GM19043 (cell line): ENCODE measurements at regions not wholly inside any gene's neighbourhood (a gene's known extent, or its start where the extent isn't known, plus 50 kb on each side); places are given as distances from the start of the nearest gene placed in this dataset.

Experiments used
- ATAC-seq: cut with Tn5 transposase; IDR thresholded peaks from one replicate; pipeline ENCODE4 v1.9.1; 2021; ENCODE audit warnings: low read depth; ENCODE audit not compliant: unreplicated experiment

DNA sequence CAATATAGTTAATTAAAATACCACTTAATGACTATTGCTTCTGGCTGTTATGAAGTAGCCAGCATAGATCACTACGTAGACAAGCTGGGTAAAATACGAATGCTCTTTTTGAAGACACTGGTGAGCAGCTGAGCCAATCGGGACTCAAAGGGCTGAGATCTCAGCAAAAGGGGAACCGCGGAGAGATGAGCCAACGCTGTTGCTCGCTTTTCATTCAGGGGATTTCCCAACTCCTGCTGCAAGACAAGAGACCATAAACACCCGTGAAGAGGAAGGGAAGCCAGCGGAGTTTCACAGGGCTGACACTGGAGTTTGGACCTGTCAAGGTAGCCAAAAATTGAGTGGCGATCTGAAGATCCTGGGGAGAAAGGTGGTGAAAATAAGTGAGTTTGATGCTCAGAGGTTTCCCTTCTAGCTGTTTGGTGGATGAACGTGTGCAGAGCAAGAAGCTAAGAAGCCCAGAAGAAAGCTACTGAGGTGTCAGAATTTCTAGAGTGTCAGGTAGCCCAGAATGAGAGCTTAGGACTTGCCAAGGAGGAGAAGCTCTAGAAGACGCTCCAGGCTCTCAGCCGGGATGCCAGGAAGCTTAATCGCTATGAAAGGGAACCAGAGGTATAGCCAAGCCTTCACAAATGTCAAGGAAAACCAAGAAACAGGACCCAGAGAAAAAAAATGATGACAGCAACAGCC, 79.6 kb upstream of the RNU6ATAC start:
- ATAC-seq, result no peak

DNA sequence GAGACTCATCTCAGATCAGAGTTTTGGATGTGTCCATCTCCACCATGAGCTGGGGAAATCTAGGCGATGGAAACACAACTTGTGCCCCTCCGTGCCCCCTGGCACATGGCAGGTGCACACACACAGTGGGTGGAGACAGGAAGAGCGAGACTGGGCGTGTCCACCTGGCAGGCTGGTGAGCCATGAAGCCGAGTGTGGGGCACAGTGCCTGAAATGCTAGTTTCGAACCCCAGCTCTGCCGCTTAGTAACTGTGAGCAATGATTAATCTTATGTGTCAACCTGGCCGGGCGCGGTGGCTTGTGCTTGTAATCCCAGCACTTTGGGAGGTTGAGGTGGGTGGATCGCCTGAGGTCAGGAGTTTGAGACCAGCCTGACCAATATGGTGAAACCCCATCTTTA, 80.8 kb upstream of the RNU6ATAC start:
- ATAC-seq, result no peak

DNA sequence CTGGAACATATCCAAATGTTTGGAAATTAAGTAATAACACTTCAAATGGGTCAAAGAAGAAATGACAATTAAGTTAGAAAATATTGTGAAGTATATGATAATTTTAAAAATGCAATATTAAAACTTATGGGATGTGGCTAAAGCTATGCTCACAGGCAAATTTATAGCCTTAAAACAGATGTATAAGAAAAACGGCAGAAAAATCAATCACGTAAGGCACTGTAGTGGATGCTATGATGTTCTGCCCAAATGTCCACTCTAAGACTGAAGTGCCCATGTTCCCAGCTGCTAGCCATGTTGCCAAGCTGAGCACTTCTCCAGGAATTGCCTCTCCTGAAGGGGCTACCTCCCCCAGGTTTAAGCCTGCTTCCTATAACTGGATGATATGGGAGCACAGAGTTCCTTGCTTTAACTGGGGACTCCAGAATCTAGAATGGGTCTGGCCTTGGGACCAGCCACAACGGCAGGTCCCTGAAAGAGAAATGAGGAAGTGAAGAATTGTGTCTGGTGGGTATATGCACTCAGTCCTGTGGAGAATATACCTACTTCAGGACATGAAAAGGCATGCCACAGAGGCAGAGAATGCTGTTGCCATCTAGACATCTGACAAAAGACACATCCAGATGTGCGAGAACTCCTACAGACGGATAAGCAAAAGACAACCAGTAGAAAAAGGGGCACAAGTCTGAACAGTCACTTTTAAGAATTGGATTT, 78.2 kb upstream of the RXRA start:
- ATAC-seq, result no peak

DNA sequence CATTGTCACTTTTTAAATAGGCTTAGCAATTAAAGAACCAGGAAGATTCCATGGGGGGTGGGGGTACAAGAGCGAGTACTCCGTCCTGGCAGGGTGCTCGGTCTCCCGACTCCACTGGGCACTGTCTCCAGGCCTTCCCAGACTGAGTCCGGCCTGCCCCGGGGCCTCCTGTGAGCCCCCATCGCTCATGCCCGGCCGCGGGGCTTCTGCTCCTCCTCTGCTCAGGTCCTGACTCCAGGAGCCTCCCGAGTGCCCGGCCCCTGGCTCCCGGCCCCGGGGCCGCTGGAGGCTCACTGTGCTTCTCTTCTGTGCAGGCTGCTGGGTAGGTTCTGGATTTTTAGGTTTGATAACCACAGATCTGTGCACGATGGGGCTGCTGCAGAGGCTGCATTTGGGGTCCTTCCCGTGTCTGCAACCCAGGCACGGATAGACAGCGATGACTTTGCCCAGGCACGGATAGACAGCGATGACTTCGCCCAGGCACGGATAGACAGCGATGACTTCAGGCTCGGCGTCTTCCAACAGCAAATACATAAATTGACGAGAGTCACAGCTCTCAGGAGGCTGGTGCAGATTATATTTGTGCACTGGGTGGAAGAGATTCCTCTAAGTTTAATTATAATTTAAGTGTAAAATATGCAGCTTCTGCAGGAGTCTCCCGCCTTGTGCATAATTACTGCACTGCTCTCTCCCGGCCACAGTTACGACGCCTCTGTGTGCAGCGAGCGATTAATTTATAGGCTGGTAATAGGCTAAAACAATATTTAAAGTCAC, 74.8 kb upstream of the RXRA start:
- no peak for ATAC-seq

DNA sequence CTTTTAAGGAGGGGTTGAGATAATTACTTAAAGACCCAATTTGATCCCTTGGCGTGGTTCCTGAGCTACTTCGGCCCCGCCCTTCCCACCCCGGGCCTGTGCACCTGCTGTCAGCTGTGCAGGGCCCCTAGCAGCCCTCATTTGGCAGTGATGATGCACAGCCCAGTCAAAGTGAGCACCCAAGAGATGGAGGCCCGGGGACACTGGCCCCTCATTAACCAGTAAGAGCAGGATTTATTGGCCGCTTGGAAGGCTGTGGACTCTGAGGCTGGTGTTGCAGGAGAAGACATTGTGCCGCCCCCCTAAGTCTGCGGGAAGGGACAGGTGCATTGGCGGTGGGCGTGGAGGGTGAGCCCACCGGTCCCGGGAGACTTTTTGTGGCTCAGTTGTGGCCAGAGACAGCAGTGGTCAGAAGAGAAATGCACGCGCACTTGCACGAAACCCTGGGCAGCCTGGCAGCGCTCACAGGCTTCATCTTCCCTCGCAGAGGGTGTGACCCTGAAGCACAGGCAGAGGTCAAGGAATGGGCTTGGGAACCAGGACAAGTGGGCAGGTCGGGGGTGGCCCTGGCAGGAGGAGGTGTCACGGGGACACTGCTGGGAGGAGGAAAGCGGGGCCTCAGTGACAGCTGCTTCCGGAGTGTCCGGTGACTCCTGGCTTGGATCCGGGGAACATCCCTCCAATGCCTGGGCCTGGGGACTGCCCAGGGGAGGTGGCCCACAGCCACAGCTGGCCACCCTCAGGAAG, 74.0 kb upstream of the RXRA start:
- no peak for ATAC-seq

DNA sequence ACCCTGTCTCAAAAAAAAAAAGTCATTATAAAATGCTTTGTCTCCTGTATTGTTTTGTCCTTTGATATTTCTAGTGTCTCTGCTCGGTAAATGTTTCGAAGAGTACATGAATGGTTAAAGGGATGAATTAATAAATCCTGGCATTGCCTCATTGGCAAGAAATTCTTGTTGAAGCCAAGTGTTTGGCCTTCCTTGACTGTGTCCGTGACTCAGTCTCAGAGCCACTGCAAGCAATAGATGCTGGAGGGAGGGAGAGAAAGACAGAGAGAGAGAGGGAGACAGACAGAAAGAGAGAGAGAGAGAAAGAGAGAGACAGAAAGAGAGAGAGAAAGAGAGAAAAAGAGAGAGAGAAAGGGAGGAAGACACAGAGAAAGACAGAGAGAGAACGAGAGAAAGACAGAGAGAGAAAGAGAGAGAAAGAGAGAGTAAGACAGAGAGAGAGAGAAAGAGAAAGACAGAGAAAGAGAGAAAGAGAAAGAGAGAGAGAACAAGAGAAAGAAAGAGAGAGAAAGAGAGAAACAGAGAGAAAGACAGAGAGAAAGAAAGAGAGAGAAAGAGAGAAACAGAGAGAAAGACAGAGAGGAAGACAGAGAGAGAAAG, 72.5 kb upstream of the RXRA start:
- ATAC-seq, result no peak

DNA sequence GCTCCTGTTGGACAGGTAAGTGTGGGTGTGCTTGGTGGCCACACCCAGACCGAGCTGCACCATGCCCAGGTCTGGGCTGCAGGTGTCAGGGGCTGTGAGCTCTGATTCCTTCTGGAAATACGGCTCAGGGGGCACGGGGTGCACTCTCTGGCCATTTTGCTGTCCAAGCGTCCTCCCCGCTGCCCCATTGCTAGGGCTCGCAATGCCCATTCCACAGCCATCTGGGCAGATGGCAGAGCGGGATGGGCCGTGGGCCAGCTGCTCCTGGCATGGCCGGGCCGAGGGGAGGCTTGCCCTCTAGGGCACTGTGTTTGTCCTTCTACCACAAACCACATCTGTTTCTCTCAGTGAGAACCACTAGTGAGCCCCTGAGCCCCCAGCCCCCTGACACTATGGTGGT, 67.9 kb upstream of the RXRA start:
- ATAC-seq, result no peak

DNA sequence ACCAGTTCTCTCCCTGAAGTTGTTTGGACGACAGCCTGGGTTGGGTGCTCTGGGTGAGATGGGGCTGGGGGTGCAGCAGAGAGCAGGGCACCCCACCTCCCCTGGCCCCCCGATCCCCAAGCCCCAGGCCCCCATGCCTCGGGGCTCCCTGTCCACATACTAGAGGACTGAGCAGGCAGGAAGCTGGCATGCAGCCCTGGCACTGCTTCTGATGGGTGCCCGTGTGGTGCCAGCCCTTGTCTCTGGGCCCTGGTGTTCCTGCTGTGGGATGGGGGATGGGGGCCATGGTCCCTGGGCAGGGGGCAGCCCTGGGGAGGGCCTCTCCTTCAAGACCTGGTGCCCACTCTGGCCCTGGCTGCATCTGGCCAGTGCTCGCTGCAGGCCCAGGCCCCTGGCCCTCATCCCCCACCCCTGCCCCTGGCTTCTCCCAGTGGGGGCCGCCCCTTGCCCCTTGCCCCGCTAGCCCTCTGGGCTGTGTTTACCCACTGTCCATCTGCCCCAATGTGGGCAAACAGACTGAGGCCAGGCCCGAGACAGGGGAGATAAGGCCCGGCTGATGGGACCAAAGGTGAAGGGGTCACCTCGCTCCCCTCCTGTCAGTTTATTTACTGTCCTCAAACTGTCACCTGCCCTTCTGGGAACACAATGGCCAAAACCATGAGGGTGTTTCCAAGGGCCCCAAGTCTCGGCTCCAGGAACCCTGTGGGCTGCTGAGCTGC, 67.3 kb upstream of the RXRA start:
- ATAC-seq, result no peak

DNA sequence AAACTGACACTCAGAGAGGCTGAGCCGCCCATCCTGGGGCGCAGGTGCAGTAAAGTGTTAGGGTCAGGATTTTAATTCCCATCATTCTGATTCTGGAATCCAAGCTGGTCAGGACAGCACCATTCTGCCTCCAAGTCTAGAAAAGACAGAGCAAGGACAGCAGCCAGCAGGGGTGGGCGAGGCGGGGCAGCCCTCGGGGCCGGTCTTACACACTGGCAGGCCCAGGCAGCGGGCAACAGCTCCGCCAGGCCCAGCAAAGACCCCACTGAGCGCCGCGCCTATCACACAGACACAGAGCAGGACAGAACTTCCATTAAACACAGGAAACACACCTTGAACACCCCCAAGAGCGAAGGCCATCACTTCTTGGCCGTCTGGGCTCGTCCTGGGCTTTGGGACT, 66.5 kb upstream of the RXRA start:
- ATAC-seq, result no peak

DNA sequence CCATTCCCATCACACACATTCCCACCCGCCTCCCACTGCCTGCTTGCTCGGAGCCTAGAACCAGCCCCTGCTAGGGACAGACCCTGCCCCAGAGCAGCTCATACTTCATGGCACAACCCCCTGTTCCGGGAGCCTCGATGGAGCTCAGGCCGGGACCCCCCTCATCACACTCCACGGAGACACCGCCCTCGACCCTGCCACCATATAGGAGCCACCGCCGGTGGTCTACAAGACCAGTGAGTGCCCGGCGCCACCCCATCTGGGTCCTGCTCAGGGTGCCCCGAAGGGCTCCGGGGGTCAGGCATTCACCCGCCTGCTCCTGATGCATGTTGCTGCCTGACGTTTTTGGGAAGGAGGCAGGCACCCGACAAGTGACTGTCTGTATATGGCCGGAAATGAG, 65.5 kb upstream of the RXRA start:
- no peak for ATAC-seq

DNA sequence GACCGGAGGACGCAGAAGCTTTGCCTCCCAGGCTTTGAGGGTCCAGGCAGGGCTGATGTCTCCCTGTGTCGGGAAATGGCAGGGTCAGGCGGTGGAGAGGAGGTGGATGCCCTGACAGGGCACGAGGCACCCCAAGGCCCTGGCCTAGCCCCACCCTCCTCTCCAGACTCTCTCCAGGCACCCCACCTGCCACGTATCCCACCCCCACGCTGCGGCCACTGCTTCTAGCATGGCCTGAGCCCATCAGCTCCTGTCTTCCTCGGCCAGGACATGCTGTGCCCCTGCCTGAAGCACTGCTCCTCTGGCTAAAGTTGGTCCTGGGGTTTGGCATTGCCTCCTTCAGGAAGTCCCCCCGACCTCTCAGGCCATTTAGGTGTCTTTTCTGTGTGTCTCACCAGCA, 64.2 kb upstream of the RXRA start:
- ATAC-seq, result no peak

DNA sequence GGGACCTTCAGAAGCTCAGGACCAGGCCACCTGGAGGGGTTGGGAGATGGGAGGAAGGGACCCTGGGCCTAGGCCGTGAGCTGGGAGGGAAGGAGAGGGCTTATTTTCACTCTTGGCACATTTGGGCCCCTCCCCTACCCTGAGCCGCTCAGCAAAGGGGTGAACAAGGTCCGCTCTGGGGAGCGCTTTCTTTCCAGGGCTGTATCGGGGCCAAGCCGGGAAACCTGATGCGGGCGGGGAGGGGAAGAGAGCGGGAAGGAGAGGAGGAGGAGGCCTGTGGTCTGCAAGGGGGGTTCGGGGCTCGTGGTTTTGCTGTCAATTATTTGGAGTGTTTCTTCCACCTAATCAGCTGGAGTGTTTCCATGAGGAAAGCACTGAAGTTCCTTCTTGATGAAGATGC, 62.7 kb upstream of the RXRA start:
- no peak for ATAC-seq

DNA sequence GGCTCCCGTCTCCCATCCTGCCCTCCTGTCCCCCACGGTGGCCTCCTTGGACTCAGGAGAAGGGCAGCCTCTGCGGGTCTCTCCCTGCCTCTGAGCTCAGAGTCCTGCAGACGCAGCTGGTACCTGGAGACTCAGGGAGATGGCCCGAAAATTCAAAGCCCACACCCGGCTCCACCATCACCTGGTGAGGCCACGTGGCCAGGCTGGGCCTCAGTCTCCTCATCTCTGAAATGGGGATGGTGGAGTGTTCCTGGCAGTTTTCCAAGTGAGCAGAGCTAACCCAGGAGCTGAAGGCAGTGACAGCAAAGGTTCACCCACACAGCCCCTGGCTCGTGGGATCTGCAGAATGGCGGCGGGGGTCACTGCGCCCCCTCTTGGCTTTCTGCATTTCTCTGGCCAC, 62.1 kb upstream of the RXRA start:
- ATAC-seq, result no peak

DNA sequence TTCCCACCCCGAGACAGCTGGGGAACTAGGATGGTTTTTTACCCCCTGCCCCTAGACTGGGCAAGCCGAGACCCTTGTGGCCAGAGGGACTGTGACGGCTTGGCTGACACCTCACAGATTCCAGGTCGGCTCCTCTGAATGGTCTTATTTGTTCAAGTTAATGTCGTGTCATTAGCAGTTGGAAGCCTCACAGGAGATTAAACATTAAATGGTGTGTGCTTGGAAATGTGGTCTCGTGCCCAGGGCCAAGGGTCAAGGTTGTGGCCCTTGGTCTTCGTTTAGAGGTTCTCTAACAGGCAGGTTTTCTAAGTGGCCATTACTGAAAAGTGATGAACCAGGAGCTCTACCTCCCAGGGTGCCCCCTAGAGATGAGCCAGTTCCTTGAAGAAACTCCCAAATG, 61.2 kb upstream of the RXRA start:
- ATAC-seq, result no peak

DNA sequence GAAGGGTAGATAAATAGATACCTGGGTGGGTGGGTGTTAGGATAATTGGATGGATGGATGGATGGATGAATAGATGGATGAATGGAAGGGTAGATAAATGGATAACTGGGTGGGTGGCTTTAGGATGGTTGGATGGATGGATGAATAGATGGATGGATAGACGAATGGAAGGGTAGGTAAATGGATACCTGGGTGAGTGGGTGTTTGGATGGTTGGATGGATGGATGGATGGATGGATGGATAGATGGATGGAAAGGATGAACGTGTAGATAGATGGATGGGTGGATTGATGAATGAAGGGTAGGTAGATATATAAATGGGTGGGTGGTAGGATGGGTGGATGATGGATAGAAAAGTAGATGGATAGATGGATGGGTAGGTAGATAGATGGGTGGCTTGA, 59.8 kb upstream of the RXRA start:
- no peak for ATAC-seq

DNA sequence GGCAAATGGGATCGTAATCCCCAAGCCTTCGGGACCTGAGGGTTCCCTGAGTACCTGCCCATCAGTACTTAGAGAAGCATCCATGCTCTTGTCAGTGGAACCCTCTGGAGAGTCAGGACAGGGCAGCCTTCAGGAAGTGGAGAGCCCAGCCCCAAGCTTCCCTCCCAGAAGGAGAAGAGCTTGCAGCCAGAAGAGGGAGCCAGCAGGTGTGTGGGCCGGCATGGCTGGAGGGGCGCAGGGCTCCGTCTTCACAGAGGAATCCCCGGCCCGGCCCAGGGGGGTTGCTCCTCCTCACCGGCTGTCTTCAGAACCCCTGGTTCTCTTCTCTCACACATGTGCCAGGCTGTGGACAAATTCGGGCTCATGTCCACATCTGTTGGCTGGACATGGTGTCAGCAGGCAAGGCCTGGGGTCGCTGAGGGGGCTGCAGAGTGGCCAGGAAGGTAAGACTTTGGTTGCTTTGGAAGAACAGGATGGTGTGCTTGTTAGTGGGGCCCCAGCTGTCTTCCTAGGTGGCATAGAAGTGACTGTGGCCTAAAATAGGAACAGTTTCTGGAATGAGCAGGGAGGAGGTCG, 58.9 kb upstream of the RXRA start:
- no peak for ATAC-seq

DNA sequence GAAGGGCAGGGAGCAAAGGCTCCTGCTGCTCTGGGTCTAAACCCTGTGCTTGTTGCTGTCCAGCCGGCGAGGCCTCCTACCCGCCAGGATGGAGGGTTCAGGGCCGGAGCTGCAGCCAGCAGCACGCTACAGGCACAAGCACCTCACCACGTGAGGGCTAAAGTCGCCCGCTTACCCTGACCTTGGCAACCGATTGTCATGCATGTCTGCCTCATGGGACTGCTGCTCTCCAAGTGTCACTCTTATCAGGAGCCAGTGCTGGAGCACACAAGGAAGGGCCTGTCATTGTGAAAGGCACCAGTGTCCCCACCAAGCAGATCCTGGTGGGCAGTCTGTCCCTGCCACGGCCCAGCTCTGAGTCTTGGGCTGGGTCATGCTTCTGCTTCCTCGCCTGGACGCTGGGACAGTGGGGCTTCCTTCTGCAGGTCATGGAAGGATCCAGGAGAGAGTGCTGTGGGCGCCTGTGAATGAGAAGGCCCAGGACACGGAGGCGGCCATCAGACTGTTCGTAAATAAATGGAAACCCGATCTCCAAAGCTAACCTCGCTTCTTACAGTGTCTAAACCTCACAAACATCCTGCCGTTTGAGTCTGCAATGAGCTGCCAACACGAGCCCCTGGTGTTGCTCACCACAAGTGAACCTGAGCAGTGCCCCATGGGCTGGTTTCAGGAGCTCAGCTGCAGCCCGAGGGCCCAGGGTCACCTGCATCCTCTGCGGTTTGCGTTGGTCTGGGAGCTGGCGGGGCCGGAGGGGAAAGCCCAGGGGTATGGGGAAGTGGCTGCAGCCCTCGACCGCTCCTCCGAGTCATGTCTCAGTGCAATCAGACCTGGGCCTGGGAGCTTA, 58.2 kb upstream of the RXRA start:
- peak; percentile 55 for ATAC-seq

DNA sequence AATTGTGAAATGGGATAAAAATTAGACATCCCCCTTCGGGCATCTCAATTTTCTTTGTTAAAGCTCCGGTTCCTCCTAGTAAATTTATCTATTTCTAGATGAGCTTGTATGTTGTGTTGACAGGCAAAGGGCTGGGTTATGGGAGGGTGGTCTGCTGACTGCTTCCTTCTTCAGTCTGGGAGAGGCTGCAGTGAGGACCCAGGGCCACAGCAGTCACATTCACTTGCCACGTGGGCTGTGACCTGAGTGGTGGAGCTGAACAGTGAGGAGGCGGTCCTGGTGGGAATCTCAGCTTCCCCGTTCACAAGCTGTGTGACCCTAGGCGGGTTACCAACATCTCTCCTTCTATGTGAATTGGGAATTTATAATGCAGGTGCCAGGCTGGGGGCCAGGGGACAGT, 57.5 kb upstream of the RXRA start:
- ATAC-seq, result no peak
